ENCODE measurements at regions not wholly inside any gene's neighbourhood (a gene's known extent, or its start where the extent isn't known, plus 50 kb on each side); places are given as distances from the start of the nearest gene placed in this dataset.

GRCh38 chr2:122743021-122743675 is 987.7 kb downstream of the TSN start:
- no peaks in the 10 kb centered on the region; the same call in 1 of the 2 replicates for H3K9me3 ChIP-seq (replicated peaks; ENCODE audit: control insufficient read depth, insufficient read depth, low read depth, low read length)
- no peaks in the 10 kb centered on the region for H3K4me1 ChIP-seq (replicated peaks in 1 of 2; ENCODE audit: control insufficient read depth in 2 of 2, insufficient read depth in 2 of 2, low read length in 2 of 2)
- in situ Hi-C loops (cut with MboI), result no loop called here
- H3K36me3 ChIP-seq (ENCODE audit: control insufficient read depth, insufficient read depth, low read length), result no peaks in the 10 kb centered on the region
- no peaks in the 10 kb centered on the region for H4K20me1 ChIP-seq (replicated peaks; ENCODE audit: control insufficient read depth, insufficient read depth, low read length)
- no peak overlapping the region for H3K27ac ChIP-seq (ENCODE audit: extremely low read depth, low read depth, low read length)
- no peaks in the 10 kb centered on the region for H3K79me2 ChIP-seq (ENCODE audit: control insufficient read depth, insufficient read depth, low read length)
- DNase-seq (ENCODE audit: extremely low read depth in 1 of 4, low spot score in 3 of 4), result no peak
- no peaks in the 10 kb centered on the region for H3K9me1 ChIP-seq (ENCODE audit: control insufficient read depth, insufficient read depth, low read length)
- no peak overlapping the region for H3K4me2 ChIP-seq (ENCODE audit: insufficient read depth, low read length)
- 0% methylated on average over 2 of the region's 2 CpGs for WGBS (ENCODE audit: insufficient coverage, low coverage, missing lambda C conversion rate)
- no peak for ATAC-seq
- intact Hi-C loops (cut with micrococcal nuclease), result no loop called here
- H3K9ac ChIP-seq (ENCODE audit: insufficient read depth in 1 of 2, low read depth in 2 of 2, low read length in 2 of 2), result no peak overlapping the region
- H3K4me3 ChIP-seq, result no peak overlapping the region
- no peaks in the 10 kb centered on the region for H3K27me3 ChIP-seq (ENCODE audit: control insufficient read depth in 2 of 2, insufficient read depth in 2 of 2, low read length in 2 of 2)
- no peak for FAIRE-seq
- no peak overlapping the region for H2AFZ ChIP-seq (ENCODE audit: low read depth, low read length)
- CTCF ChIA-PET (ENCODE audit: low intra/inter-chr PET ratio), result no interaction called here
- POLR2A ChIA-PET, result no interaction called here
- BruUV-seq (replicated peaks), result no TSS peak
- no peak for TF ChIP-seq ZNF655 (CRISPR knock-in tag; IDR thresholded peaks at IDR 0.05)
- no peak for TF ChIP-seq CLOCK (CRISPR knock-in tag; IDR thresholded peaks at IDR 0.05; ENCODE audit: borderline replicate concordance)
- no peak for TF ChIP-seq GABPB2 (CRISPR knock-in tag; conservative IDR thresholded peaks at IDR 0.05)
- no peak for TF ChIP-seq SAFB2 (IDR thresholded peaks at IDR 0.05; ENCODE audit: borderline replicate concordance, low read depth, low read length, severe bottlenecking)
- TF ChIP-seq REST (IDR thresholded peaks at IDR 0.05; ENCODE audit: borderline replicate concordance), result no peak
- no peak for TF ChIP-seq REST (CRISPR knock-in tag; IDR thresholded peaks at IDR 0.05; ENCODE audit: low read depth)
- no peak for TF ChIP-seq ZNF134 (CRISPR knock-in tag; conservative IDR thresholded peaks at IDR 0.05)
- no peak for TF ChIP-seq ZBTB26 (CRISPR knock-in tag; IDR thresholded peaks at IDR 0.05)
- no peak for TF ChIP-seq PTTG1 (tag; IDR thresholded peaks at IDR 0.05; ENCODE audit: low read depth)
